GM12878 (cell line): ENCODE measurements at regions not wholly inside any gene's neighbourhood (a gene's known extent, or its start where the extent isn't known, plus 50 kb on each side); places are given as distances from the start of the nearest gene placed in this dataset.

Source experiments
- ATAC-seq: fragments of 200-7000 bp; cut with Tn5 transposase; 3 replicates; pipeline ENCODE4 v1.9.1; 2020; ENCODE audit warnings: mild to moderate bottlenecking, moderate library complexity
- BruUV-seq: library from RNA; stranded (reverse); fragments of 400-500 nt; replicated peaks from 2 replicates; lab custom pipeline; 2021; lab: Mats Ljungman, UMichigan
- CTCF ChIA-PET: fragments of 300-600 bp; sonication (Branson Sonifier 250); formaldehyde crosslinking; extraction: SDS; loops from one replicate; lab custom pipeline; 2021; ENCODE audit warnings: inconsistent platforms; lab: Yijun Ruan, JAX
- POLR2A ChIA-PET: fragments of 350-600 bp; formaldehyde crosslinking; extraction: SDS; loops from one replicate; lab custom pipeline; 2021; ENCODE audit warnings: inconsistent platforms; lab: Charles Lee
- RAD21 ChIA-PET: fragments of 300-600 bp; sonication (Branson Sonifier 250); formaldehyde crosslinking; loops from one replicate; lab custom pipeline; 2023; ENCODE audit warnings: antibody characterized with exemption; ENCODE audit not compliant: unreplicated experiment; lab: Charles Lee
- SMC1A ChIA-PET: fragments of 300-600 bp; sonication (Branson Sonifier 250); formaldehyde crosslinking; loops from one replicate; lab custom pipeline; 2023; ENCODE audit not compliant: unreplicated experiment, uncharacterized antibody; lab: Charles Lee
- DNase-seq: peaks from one replicate; pipeline ENCODE4 v3.0.0-alpha.2; 2011; ENCODE audit warnings: low read depth, low spot score
- FAIRE-seq: peaks from 3 replicates; lab custom pipeline; 2011; peaks lifted over from hg19 to GRCh38; lab: Jason Lieb, UNC
- H2AFZ ChIP-seq: 2 replicates; pipeline ENCODE4 v1.6.0; 2011; ENCODE audit warnings: low read depth, low read length, control low read depth; ENCODE audit not compliant: control insufficient read depth
- H3K27ac ChIP-seq: 2 replicates; pipeline ENCODE4 v1.5.1; 2011; ENCODE audit warnings: control low read depth; ENCODE audit not compliant: control insufficient read depth, insufficient read depth
- H3K27me3 ChIP-seq, 2 experiments: replicated peaks in 1 of 2; 2 replicates each; pipeline versions ENCODE4 v1.6.0 to v1.6.1; 2011; ENCODE audit warnings: low read length in 1 of 2; ENCODE audit not compliant: control insufficient read depth in 2 of 2, insufficient read depth in 2 of 2
- H3K36me3 ChIP-seq, 2 experiments: 2 replicates each; pipeline ENCODE4 v1.5.1; 2011; ENCODE audit warnings: low read length in 1 of 2; ENCODE audit not compliant: control insufficient read depth in 2 of 2, insufficient read depth in 2 of 2
- H3K4me1 ChIP-seq: 2 replicates; pipeline ENCODE4 v1.6.1; 2011; ENCODE audit warnings: mild to moderate bottlenecking, low read length, moderate library complexity, mixed read lengths; ENCODE audit not compliant: control insufficient read depth, insufficient read depth
- H3K4me2 ChIP-seq: 2 replicates; pipeline ENCODE4 v1.6.0; 2011; ENCODE audit warnings: control low read depth; ENCODE audit not compliant: control insufficient read depth, insufficient read depth
- H3K4me3 ChIP-seq: fragments of 200-600 bp; sonication (generic); 2 replicates; pipeline ENCODE4 v1.5.1; 2016
- H3K79me2 ChIP-seq: 2 replicates; pipeline ENCODE4 v1.6.0; 2011; ENCODE audit warnings: low read length; ENCODE audit not compliant: control insufficient read depth, insufficient read depth
- H3K9ac ChIP-seq: 2 replicates; pipeline ENCODE4 v1.8.0; 2011; ENCODE audit warnings: low read length, control low read depth, mixed read lengths; ENCODE audit not compliant: control insufficient read depth, insufficient read depth
- H3K9me3 ChIP-seq: replicated peaks from 3 replicates; pipeline ENCODE4 v1.5.1; 2011; ENCODE audit warnings: mild to moderate bottlenecking, low read length; ENCODE audit not compliant: control insufficient read depth, insufficient read depth
- H4K20me1 ChIP-seq: 2 replicates; pipeline ENCODE4 v1.6.0; 2011; ENCODE audit not compliant: control insufficient read depth, insufficient read depth
- MYB ChIP-seq: fragments of 150-350 bp; IDR thresholded peaks from 2 replicates; pipeline ENCODE4 v1.6.1; 2014; ENCODE audit warnings: mild to moderate bottlenecking, low read depth, low read length, borderline replicate concordance
- POLR2A ChIP-seq: IDR thresholded peaks from 2 replicates; pipeline ENCODE4 v1.6.1; 2011; ENCODE audit warnings: low read depth, mild to moderate bottlenecking, low read length
- POLR2AphosphoS5 ChIP-seq: IDR thresholded peaks from 2 replicates; pipeline ENCODE4 v1.6.1; 2011; ENCODE audit warnings: mild to moderate bottlenecking, low read length, inconsistent platforms
- POU2F2 ChIP-seq: IDR thresholded peaks from 3 replicates; pipeline ENCODE4 v1.6.1; 2011; ENCODE audit warnings: low read depth, mild to moderate bottlenecking, low read length, borderline replicate concordance
- RELA ChIP-seq: fragments of 450-650 bp; IDR thresholded peaks from 2 replicates; pipeline ENCODE4 v1.8.0; 2014; ENCODE audit warnings: borderline replicate concordance; ENCODE audit not compliant: partially characterized antibody
- STAT1 ChIP-seq: fragments of 450-650 bp; conservative IDR thresholded peaks from 2 replicates; pipeline ENCODE4 v1.6.1; 2014; ENCODE audit warnings: antibody characterized with exemption, mild to moderate bottlenecking
- SUPT20H ChIP-seq: IDR thresholded peaks from 2 replicates; pipeline ENCODE4 v1.6.1; 2011; ENCODE audit warnings: low read depth, mild to moderate bottlenecking, low read length, moderate library complexity, borderline replicate concordance; ENCODE audit not compliant: control insufficient read depth
- WGBS: methylation state at CpG from one replicate; pipeline ENCODE4 v1.1.6; 2016; ENCODE audit warnings: low lambda C conversion rate; ENCODE audit not compliant: insufficient replicate concordance, insufficient coverage; ENCODE audit errors: missing lambda C conversion rate; 5-methylcytosine and 5-hydroxymethylcytosine counted together
- in situ Hi-C: fragments of 300-500 bp; cut with MboI; formaldehyde crosslinking; loops from 9 replicates; pipeline ENCODE4 v1.14.3; 2018; ENCODE audit warnings: mixed read lengths
- intact Hi-C: fragments of 100-400 bp; cut with micrococcal nuclease; formaldehyde crosslinking; loops from one replicate; pipeline ENCODE4 v1.14.2; 2022; ENCODE audit not compliant: unreplicated experiment
- TF ChIP-seq, protein P1 (sequence below): fragments of 150-350 bp; IDR thresholded peaks from 2 replicates; pipeline ENCODE4 v1.6.1; 2014; ENCODE audit warnings: mild to moderate bottlenecking, low read depth, low read length
- TF ChIP-seq, protein P2 (sequence below): IDR thresholded peaks from 2 replicates; pipeline ENCODE4 v1.6.1; 2011; ENCODE audit warnings: borderline replicate concordance, low read depth, mild to moderate bottlenecking, moderate library complexity, low read length; ENCODE audit not compliant: insufficient read depth, poor library complexity, severe bottlenecking
- TF ChIP-seq, protein P3 (sequence below): fragments of 450-650 bp; IDR thresholded peaks from 2 replicates; pipeline ENCODE4 v1.6.1; 2017; ENCODE audit warnings: mild to moderate bottlenecking, moderate library complexity
- TF ChIP-seq, protein P4 (sequence below): fragments of 450-650 bp; formaldehyde crosslinking; IDR thresholded peaks from 2 replicates; pipeline ENCODE4 v1.4.0; 2020; ENCODE audit warnings: mild to moderate bottlenecking, moderate library complexity
- TF ChIP-seq, protein P5 (sequence below): fragments of 450-650 bp; IDR thresholded peaks from 2 replicates; pipeline ENCODE4 v1.6.1; 2017; ENCODE audit warnings: mild to moderate bottlenecking

DNA sequence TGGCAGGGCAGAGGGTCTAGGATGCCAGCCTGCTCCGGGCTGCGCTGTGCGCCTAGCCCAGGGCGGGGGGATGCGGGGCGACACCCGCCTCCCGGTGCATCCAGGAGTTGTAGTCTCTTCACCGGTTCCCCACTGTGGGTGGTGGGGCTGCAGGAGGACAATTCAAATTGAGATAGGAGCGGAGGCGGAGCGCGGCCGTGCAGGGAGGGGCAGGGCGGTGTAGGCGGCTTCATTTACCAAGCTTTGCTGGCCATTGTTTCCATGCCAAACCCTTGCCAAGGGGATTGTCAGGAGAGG, 2047.4 kb downstream of the TP53TG3F start:
- 81% methylated on average over 16 of the region's 16 CpGs for WGBS
- Histone ChIP-seq H3K4me1 (no peaks in the 10 kb centered on the region), H2AFZ (no peak overlapping the region), H3K79me2 (no peaks in the 10 kb centered on the region), H3K9me3 (no peaks in the 10 kb centered on the region; the same call in 2 of the 3 replicates), H3K4me2 (no peak overlapping the region), H3K9ac (no peak overlapping the region), H4K20me1 (no peaks in the 10 kb centered on the region), H3K4me3 (no peak overlapping the region), H3K27me3 (no peaks in the 10 kb centered on the region), H3K36me3 (no peaks in the 10 kb centered on the region), H3K27ac (no peak overlapping the region)
- SMC1A ChIA-PET, result no interaction called here
- FAIRE-seq, result no peak
- CTCF ChIA-PET, result no interaction called here
- no peak for DNase-seq
- no TSS peak for BruUV-seq
- no peak for ATAC-seq
- intact Hi-C loops, result no loop called here
- in situ Hi-C loops, result no loop called here
- RAD21 ChIA-PET, result no interaction called here
- POLR2A ChIA-PET, result no interaction called here
- TF ChIP-seq, protein P1, sequence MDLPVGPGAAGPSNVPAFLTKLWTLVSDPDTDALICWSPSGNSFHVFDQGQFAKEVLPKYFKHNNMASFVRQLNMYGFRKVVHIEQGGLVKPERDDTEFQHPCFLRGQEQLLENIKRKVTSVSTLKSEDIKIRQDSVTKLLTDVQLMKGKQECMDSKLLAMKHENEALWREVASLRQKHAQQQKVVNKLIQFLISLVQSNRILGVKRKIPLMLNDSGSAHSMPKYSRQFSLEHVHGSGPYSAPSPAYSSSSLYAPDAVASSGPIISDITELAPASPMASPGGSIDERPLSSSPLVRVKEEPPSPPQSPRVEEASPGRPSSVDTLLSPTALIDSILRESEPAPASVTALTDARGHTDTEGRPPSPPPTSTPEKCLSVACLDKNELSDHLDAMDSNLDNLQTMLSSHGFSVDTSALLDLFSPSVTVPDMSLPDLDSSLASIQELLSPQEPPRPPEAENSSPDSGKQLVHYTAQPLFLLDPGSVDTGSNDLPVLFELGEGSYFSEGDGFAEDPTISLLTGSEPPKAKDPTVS, result no peak
- TF ChIP-seq SUPT20H, result no peak
- TF ChIP-seq, protein P2, sequence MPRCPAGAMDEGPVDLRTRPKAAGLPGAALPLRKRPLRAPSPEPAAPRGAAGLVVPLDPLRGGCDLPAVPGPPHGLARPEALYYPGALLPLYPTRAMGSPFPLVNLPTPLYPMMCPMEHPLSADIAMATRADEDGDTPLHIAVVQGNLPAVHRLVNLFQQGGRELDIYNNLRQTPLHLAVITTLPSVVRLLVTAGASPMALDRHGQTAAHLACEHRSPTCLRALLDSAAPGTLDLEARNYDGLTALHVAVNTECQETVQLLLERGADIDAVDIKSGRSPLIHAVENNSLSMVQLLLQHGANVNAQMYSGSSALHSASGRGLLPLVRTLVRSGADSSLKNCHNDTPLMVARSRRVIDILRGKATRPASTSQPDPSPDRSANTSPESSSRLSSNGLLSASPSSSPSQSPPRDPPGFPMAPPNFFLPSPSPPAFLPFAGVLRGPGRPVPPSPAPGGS, result no peak
- TF ChIP-seq, protein P3, sequence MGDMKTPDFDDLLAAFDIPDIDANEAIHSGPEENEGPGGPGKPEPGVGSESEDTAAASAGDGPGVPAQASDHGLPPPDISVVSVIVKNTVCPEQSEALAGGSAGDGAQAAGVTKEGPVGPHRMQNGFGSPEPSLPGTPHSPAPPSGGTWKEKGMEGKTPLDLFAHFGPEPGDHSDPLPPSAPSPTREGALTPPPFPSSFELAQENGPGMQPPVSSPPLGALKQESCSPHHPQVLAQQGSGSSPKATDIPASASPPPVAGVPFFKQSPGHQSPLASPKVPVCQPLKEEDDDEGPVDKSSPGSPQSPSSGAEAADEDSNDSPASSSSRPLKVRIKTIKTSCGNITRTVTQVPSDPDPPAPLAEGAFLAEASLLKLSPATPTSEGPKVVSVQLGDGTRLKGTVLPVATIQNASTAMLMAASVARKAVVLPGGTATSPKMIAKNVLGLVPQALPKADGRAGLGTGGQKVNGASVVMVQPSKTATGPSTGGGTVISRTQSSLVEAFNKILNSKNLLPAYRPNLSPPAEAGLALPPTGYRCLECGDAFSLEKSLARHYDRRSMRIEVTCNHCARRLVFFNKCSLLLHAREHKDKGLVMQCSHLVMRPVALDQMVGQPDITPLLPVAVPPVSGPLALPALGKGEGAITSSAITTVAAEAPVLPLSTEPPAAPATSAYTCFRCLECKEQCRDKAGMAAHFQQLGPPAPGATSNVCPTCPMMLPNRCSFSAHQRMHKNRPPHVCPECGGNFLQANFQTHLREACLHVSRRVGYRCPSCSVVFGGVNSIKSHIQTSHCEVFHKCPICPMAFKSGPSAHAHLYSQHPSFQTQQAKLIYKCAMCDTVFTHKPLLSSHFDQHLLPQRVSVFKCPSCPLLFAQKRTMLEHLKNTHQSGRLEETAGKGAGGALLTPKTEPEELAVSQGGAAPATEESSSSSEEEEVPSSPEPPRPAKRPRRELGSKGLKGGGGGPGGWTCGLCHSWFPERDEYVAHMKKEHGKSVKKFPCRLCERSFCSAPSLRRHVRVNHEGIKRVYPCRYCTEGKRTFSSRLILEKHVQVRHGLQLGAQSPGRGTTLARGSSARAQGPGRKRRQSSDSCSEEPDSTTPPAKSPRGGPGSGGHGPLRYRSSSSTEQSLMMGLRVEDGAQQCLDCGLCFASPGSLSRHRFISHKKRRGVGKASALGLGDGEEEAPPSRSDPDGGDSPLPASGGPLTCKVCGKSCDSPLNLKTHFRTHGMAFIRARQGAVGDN, result no peak
- no peak for TF ChIP-seq POU2F2
- TF ChIP-seq, protein P4, sequence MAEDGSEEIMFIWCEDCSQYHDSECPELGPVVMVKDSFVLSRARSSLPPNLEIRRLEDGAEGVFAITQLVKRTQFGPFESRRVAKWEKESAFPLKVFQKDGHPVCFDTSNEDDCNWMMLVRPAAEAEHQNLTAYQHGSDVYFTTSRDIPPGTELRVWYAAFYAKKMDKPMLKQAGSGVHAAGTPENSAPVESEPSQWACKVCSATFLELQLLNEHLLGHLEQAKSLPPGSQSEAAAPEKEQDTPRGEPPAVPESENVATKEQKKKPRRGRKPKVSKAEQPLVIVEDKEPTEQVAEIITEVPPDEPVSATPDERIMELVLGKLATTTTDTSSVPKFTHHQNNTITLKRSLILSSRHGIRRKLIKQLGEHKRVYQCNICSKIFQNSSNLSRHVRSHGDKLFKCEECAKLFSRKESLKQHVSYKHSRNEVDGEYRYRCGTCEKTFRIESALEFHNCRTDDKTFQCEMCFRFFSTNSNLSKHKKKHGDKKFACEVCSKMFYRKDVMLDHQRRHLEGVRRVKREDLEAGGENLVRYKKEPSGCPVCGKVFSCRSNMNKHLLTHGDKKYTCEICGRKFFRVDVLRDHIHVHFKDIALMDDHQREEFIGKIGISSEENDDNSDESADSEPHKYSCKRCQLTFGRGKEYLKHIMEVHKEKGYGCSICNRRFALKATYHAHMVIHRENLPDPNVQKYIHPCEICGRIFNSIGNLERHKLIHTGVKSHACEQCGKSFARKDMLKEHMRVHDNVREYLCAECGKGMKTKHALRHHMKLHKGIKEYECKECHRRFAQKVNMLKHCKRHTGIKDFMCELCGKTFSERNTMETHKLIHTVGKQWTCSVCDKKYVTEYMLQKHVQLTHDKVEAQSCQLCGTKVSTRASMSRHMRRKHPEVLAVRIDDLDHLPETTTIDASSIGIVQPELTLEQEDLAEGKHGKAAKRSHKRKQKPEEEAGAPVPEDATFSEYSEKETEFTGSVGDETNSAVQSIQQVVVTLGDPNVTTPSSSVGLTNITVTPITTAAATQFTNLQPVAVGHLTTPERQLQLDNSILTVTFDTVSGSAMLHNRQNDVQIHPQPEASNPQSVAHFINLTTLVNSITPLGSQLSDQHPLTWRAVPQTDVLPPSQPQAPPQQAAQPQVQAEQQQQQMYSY, result no peak
- TF ChIP-seq POLR2AphosphoS5, result no peak
- no peak for TF ChIP-seq STAT1
- no peak for TF ChIP-seq RELA
- TF ChIP-seq, protein P5, sequence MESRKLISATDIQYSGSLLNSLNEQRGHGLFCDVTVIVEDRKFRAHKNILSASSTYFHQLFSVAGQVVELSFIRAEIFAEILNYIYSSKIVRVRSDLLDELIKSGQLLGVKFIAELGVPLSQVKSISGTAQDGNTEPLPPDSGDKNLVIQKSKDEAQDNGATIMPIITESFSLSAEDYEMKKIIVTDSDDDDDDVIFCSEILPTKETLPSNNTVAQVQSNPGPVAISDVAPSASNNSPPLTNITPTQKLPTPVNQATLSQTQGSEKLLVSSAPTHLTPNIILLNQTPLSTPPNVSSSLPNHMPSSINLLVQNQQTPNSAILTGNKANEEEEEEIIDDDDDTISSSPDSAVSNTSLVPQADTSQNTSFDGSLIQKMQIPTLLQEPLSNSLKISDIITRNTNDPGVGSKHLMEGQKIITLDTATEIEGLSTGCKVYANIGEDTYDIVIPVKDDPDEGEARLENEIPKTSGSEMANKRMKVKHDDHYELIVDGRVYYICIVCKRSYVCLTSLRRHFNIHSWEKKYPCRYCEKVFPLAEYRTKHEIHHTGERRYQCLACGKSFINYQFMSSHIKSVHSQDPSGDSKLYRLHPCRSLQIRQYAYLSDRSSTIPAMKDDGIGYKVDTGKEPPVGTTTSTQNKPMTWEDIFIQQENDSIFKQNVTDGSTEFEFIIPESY, result no peak
- no peak for TF ChIP-seq POLR2A
- TF ChIP-seq MYB, result no peak
